Left lung (tissue), 4 donors: ENCODE measurements at regions not wholly inside any gene's neighbourhood (a gene's known extent, or its start where the extent isn't known, plus 50 kb on each side); places are given as distances from the start of the nearest gene placed in this dataset.

ENCODE experiments used
- ATAC-seq: fragments of 200-7000 bp; cut with Tn5 transposase; one replicate; pipeline ENCODE4 v1.9.1; 2020; ENCODE audit warnings: moderate library complexity
- DNase-seq, 4 donors: peaks; one replicate each; pipeline ENCODE4 v3.0.0-alpha.2; 2013 to 2020
- H3K27ac ChIP-seq, 2 donors: fragments of 200-600 bp; sonication (generic) in 1 of 2; one replicate each; pipeline versions ENCODE4 v1.5.0 to v1.8.0; 2020 to 2021
- H3K27me3 ChIP-seq, 2 donors: fragments of 200-600 bp; sonication (generic) in 1 of 2; one replicate each; pipeline versions ENCODE4 v1.5.0 to v1.8.0; 2020 to 2021
- H3K36me3 ChIP-seq, 2 donors: fragments of 200-600 bp; sonication (generic) in 1 of 2; one replicate each; pipeline versions ENCODE4 v1.5.0 to v1.8.0; 2020 to 2021
- H3K4me1 ChIP-seq, 2 donors: fragments of 200-600 bp; one replicate each; pipeline ENCODE4 v1.8.0; 2021
- H3K4me3 ChIP-seq, 2 donors: fragments of 200-600 bp; sonication (generic) in 1 of 2; one replicate each; pipeline versions ENCODE4 v1.5.0 to v1.8.0; 2020 to 2021; ENCODE audit warnings: mild to moderate bottlenecking in 1 of 2
- H3K9me3 ChIP-seq, 2 donors: fragments of 200-600 bp; sonication (generic) in 1 of 2; one replicate each; pipeline versions ENCODE4 v1.5.0 to v1.8.0; 2020 to 2021
- intact Hi-C, 2 donors: fragments of 100-400 bp; cut with DNase I; formaldehyde crosslinking; loops; one replicate each; pipeline versions ENCODE4 v1.11.2 to v1.14.2; 2022
- TF ChIP-seq, protein P1 (sequence below), 2 donors: fragments of 200-600 bp; sonication (generic) in 1 of 2; IDR thresholded peaks; one replicate each; pipeline versions ENCODE4 v1.5.0 to v1.8.0; 2021; ENCODE audit warnings: antibody characterized with exemption in 2 of 2
- donor health status: DM: no; HTN: yes; CAD: no.
- donor health status: DM: no; HTN: no; CAD: no.

- DNase-seq (no peak), ATAC-seq (no peak)
- H3K4me1 ChIP-seq = no peaks in the 10 kb centered on the region
- intact Hi-C loops = no loop called here
- TF ChIP-seq, protein P1, sequence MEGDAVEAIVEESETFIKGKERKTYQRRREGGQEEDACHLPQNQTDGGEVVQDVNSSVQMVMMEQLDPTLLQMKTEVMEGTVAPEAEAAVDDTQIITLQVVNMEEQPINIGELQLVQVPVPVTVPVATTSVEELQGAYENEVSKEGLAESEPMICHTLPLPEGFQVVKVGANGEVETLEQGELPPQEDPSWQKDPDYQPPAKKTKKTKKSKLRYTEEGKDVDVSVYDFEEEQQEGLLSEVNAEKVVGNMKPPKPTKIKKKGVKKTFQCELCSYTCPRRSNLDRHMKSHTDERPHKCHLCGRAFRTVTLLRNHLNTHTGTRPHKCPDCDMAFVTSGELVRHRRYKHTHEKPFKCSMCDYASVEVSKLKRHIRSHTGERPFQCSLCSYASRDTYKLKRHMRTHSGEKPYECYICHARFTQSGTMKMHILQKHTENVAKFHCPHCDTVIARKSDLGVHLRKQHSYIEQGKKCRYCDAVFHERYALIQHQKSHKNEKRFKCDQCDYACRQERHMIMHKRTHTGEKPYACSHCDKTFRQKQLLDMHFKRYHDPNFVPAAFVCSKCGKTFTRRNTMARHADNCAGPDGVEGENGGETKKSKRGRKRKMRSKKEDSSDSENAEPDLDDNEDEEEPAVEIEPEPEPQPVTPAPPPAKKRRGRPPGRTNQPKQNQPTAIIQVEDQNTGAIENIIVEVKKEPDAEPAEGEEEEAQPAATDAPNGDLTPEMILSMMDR (IDR thresholded peaks at IDR 0.05) = no peak
- H3K27ac ChIP-seq = no peak overlapping the region
- no peaks in the 10 kb centered on the region for H3K36me3 ChIP-seq
- peaks cover 0 to 4% of the 10 kb centered on the region in 2 donors for H3K9me3 ChIP-seq
- H3K27me3 ChIP-seq = no peaks in the 10 kb centered on the region
- H3K4me3 ChIP-seq = no peak overlapping the region
These were observed 285.1 kb downstream of the TMEM114 start for GRCh38 chr16:8305201-8305600.

GRCh38 chr16:8299635-8300034, 290.7 kb downstream of the TMEM114 start:
- intact Hi-C loops = no loop called here
- no peaks in the 10 kb centered on the region for H3K4me1 ChIP-seq
- no peaks in the 10 kb centered on the region for H3K9me3 ChIP-seq
- TF ChIP-seq, protein P1 (IDR thresholded peaks at IDR 0.05) = no peak
- no peaks in the 10 kb centered on the region for H3K36me3 ChIP-seq
- DNase-seq = no peak
- ATAC-seq = no peak
- H3K27ac ChIP-seq = no peak overlapping the region
- no peak overlapping the region for H3K4me3 ChIP-seq
- H3K27me3 ChIP-seq = no peaks in the 10 kb centered on the region

DNA sequence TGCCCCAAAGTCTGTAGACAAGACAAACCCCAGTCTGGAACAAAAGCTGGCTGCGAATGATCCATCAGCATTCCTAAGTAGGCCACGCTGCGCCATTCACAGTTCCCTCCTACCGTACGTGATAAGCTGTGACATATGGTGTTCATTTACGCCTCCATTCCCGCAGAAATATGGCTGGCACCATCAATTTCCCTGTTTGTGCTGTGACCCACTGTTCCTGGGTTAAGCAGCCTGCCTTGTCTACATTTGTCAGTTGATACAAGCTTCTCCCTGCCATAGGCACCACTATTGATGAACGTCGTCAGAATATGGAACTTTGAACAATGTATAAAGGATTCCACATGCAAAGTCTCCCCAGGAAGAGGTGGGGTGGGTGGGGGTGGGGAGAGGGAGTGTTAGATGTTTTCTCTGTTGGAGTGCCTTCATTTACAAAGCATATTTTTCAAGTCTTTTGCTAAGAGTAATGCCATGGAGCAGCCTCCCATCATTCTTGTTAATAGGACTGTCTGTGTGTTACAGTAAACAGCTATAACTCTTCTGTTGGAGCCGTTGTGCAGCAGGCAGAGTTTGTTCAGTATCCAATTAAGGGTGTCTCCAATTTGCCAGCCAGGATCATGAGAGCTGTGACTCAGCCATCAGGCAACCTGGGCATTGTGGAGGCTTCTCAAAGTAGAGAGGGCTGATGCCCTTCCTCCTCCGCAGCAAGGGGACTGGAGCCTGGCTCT, 294.6 kb downstream of the TMEM114 start:
- TF ChIP-seq, protein P1 (IDR thresholded peaks at IDR 0.05) = no peak
- Histone ChIP-seq H3K27ac (no peak overlapping the region), H3K36me3 (no peaks in the 10 kb centered on the region), H3K9me3 (no peaks in the 10 kb centered on the region), H3K27me3 (no peaks in the 10 kb centered on the region), H3K4me1 (no peaks in the 10 kb centered on the region), H3K4me3 (no peak overlapping the region)
- intact Hi-C loops = no loop called here
- ATAC-seq (no peak), DNase-seq (no peak)

- H3K9me3 ChIP-seq = no peaks in the 10 kb centered on the region
- H3K4me1 ChIP-seq = no peaks in the 10 kb centered on the region
- H3K27ac ChIP-seq = no peak overlapping the region
- DNase-seq = no peak
- no peaks in the 10 kb centered on the region for H3K36me3 ChIP-seq
- TF ChIP-seq, protein P1 (IDR thresholded peaks at IDR 0.05) = no peak
- no peaks in the 10 kb centered on the region for H3K27me3 ChIP-seq
- H3K4me3 ChIP-seq = no peak overlapping the region
- intact Hi-C loops = no loop called here
- no peak for ATAC-seq
These were observed 296.9 kb downstream of the TMEM114 start for GRCh38 chr16:8293413-8293812.

GRCh38 chr16:8292271-8292670, 298.0 kb downstream of the TMEM114 start:
- no peaks in the 10 kb centered on the region for H3K36me3 ChIP-seq
- H3K9me3 ChIP-seq = no peaks in the 10 kb centered on the region
- H3K27ac ChIP-seq = no peak overlapping the region
- intact Hi-C loops = no loop called here
- no peak for DNase-seq
- TF ChIP-seq, protein P1 (IDR thresholded peaks at IDR 0.05) = no peak
- no peaks in the 10 kb centered on the region for H3K27me3 ChIP-seq
- ATAC-seq = no peak
- no peaks in the 10 kb centered on the region for H3K4me1 ChIP-seq
- H3K4me3 ChIP-seq = no peak overlapping the region
